HG02642 (cell line): ENCODE measurements at regions not wholly inside any gene's neighbourhood (a gene's known extent, or its start where the extent isn't known, plus 50 kb on each side); places are given as distances from the start of the nearest gene placed in this dataset.
"Not testable (repeated sequence)": the region's sequence is repeated elsewhere in the genome, so short reads cannot be mapped to it uniquely, and the experiment has no call there.

Experiments
- ATAC-seq: cut with Tn5 transposase; IDR thresholded peaks from one replicate; pipeline ENCODE4 v1.9.1; 2021; ENCODE audit warnings: mild to moderate bottlenecking; ENCODE audit not compliant: unreplicated experiment, poor library complexity

DNA sequence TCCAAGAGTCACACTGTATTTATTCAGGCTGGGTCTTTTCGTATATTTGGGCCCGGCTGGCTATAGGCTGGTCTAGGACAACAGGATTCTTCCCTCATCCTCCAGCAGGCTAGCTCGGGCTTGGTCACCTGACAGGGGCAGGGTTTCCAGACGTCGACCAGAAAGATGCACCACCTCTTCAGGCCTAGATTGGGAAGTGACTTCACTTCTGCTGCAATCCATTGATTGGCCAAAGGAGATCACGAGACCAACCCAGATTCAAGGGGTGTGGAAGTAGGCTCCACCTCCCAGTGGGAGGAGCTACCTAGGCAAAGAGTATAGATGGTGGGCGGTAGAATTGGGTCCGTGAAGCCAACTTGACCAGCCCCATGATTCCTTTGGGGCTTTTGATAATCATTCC is 167.5 kb downstream of the GOSR1 start:
- ATAC-seq: peak; percentile 68

DNA sequence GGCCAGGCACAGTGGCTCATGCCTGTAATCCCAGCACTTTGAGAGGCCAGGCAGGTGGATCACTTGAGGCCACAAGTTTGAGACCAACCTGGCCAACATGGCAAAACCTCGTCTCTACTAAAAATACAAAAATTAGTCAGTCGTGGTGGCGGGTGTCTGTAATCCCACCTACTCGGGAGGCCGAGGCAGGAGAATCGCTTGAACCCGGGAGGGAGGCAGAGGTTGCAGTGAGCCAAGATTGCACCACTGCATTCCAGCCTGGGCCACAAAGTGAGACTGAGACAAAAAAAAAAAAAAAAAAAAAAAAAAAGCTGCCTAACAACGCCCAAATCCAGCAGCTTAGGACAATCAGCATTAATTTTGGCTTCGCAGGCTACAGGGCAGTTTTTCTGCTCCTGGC is 167.1 kb downstream of the GOSR1 start:
- not testable (repeated sequence) for ATAC-seq

DNA sequence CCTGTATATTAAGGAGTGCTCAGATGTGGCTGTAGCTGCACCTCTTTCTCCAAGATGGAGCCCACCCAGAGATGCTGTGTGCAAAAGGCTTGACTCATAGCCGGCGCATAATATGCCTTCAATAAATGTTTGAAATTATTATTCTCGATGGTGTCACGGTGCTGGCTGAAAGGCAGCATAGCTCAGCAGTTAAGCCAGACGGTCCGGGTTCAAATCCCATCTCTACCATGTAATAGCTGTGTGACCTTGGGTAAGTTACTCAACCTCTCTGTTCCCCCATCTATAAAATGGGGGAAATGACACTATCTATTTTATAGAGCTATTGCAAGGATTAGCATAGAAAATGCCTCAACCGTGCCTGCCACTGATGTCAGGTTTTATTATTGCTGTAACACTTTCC is 164.2 kb downstream of the GOSR1 start:
- not testable (repeated sequence) for ATAC-seq

DNA sequence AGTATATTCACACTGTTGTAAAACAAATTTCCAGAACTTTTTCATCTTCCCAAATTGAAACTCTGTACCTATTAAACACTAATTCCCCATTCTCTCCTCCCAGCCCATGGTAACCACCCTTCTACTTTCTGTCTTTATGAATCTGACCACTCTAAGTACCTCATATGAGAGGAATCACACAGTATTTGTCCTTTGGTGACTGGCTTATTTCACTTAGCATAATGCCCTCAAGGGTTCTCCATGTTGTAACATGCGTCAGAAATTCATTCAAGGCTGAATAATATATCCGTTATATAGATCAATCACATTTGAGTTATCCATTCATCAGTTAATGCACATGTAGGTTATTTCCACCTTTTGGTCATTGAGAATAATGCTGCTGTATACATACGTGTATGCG is 162.2 kb downstream of the GOSR1 start:
- not testable (repeated sequence) for ATAC-seq

DNA sequence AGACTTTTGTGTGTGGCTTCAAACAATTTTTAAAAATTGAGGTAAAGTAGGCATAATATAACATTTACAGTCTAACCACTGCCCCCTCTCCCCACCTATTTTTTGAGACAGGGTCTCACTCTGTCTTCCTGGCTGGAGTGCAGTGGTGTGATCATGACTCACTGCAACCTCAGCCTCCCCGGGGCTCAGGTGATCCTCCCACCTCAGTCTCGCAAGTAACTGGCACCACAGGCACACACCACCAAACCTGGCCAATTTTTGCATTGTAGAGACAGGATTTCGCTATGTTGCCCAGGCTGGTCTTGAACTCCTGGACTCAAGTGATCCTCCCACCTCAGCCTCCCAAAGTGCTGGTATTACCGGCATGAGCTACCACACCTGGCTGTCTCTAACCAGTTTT is 161.8 kb downstream of the GOSR1 start:
- ATAC-seq: not testable (repeated sequence)

DNA sequence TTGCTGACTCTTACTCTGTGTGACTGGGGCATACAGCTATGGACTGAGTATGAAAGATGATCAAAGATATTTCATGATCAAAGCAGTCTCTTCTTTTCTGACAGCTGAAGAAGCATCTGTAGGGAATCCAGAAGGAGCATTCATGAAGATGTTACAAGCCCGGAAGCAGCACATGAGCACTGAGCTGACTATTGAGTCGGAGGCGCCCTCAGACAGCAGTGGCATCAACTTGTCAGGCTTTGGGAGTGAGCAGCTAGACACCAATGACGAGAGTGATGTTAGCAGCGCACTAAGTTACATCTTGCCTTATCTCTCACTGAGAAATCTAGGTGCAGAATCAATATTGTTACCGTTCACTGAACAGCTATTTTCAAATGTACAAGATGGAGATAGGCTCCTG is 154.4 kb downstream of the GOSR1 start:
- not testable (repeated sequence) for ATAC-seq

DNA sequence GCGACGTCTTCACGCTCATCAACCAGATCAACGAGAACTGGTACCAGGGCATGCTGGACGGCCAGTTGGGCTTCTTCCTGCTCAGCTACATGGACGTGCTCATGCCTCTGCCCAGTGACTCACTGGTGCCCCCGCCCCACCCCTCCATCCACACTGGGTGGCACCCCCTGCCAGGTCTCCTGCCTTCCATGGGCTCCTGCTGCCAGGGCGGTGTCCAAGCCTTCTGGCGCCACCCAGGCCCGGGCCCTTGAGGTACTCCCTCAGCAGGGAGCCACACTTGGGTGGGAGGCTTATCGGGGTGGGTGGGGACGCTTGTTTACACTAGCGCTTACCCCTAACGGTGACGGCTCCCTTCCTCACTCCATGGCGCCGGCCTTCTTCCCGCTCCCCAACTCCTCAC is 148.2 kb downstream of the GOSR1 start:
- not testable (repeated sequence) for ATAC-seq

DNA sequence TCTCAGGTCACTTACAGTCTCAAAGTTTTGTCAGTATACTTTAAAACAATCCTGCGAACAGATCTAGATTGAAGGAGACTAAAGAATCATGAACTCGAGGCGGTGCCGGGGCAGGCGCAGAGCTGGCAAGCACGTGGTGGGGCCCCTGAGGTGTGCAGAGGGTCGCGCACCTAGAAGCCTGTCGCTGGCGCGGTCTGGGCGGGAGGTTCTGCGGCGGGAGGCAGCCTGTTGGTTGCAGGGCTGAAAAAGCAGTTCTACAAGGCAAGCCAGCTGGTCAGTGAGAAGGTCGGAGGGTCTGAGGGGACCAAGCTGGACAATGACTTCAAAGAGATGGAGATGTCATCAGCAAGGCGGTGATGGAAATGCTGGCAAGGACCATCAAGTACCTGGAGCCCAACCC is 147.0 kb downstream of the GOSR1 start:
- ATAC-seq: not testable (repeated sequence)

DNA sequence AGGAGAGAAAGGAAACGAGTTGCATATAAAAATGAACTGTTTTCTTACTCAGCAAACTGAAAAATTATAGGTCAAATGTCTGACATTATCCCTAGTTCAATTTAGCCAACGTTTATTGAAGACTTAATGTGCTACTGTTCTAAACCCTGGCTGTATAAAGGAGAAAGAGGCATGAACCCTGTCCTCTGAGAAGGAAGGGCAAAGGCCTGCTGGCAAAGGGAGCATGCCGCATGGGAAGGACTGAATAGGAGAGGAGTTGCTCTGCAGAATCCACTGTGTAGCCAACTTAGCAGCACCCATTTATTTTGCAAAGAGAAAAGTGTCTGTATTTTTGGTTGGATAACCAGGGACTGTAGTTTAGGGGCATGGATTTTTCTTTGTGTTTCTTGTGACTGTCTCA is 132.5 kb downstream of the GOSR1 start:
- ATAC-seq: not testable (repeated sequence)

DNA sequence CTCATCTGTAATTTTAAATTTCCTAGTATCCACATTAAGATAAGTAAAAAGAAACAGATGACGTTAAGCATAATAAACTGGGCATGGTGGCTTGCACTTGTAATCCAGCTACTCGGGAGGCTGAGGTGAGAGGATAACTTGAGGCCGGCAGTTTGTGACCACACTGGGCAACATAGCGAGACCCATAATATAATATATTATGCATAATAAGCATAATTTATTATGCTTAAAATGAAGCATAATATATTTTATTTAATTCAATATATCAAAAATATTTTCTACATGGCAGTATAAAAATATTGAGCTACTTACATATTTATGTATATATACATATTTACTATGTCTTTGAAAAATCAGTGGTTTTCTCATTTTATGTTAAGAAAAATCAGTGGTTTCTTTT is 128.3 kb downstream of the GOSR1 start:
- ATAC-seq: no peak

DNA sequence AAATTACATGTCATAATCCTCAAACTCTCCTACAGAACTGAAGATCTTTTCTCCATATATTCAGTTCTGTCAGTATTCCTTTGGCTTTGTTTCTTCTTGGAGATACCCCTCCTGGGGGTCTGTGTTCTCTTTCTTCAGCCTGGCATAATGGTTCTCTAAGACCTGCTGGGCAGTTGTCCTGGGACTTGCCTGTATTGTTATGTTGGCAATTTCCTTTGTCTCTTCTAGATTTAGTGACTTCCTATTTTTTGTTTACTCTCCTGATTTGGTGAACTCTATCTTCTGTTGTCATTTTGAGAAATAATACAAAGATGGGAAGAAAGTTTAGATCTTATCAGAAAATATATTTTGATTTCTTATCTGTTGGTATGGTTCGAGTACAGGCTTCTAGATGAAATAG is 127.8 kb downstream of the GOSR1 start:
- ATAC-seq: no peak

DNA sequence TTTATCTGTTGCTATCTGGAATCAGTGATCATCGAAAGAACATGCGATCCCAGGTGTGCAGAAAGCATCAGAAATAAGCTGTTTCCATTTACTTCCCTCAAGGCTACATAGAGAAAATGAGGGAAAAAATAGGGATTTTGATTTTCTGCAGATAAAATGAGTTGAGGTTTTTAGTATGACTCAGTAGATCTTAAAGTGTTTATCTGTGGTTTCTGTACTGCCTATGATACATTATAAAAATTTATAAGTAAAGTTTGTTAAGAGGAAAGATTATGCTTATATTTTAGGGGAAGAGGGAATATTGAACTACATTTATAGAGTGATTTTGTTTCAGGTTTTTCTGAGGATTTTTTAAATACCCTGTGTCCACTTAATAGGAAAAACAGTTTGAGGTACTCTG is 125.2 kb downstream of the GOSR1 start:
- ATAC-seq: not testable (repeated sequence)

DNA sequence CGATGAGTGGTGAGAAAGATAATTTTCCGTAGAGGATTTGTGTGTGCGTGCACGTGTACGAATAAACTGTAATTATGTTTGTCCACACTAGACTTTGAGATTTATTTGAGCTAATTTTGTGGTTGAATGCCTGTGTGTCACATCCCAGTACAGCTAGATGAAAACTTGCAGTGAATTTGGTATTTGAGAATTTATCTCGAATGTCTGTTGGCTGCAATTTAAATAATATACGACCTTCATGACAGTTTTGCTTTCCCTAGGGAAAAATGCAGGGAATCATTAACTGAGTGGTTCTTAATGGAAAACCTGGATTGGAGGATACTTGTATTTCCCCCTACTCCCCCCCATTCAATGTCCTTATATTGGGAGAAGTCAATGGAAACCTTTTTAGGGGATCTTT is 124.8 kb downstream of the GOSR1 start:
- ATAC-seq: not testable (repeated sequence)

DNA sequence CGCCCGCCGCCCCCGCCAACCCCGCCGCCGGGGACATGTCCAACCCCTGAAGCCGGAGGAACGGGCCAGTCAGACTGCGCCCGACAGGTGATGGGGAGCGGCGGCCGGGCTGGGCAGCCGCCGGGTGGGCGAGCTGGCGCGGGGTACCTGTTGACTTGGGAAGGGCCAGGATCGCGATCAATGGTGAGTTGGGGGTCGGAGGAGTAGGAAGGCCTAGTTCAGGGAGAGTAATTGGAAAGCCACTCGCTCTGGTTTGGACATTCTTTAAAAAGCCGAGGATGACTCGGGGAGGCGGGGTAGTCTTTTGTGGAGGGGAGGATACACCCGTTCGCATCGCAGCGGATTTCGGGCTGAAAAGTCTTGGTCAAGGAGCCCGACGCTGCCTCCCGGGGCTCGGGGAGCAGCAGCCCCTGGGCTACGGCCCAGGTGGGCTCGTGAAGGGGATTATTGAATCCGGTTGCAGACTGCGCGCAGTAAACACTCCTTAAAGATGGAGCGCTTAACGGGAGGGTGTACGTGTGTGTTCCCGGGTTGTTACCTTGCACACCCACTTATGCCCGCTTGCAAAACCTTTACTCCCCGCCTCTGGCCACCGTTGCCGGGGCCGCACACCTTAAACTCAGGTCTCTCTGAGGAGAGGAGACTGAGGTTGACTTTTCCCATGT is 123.8 kb downstream of the GOSR1 start:
- ATAC-seq: peak; percentile 16

DNA sequence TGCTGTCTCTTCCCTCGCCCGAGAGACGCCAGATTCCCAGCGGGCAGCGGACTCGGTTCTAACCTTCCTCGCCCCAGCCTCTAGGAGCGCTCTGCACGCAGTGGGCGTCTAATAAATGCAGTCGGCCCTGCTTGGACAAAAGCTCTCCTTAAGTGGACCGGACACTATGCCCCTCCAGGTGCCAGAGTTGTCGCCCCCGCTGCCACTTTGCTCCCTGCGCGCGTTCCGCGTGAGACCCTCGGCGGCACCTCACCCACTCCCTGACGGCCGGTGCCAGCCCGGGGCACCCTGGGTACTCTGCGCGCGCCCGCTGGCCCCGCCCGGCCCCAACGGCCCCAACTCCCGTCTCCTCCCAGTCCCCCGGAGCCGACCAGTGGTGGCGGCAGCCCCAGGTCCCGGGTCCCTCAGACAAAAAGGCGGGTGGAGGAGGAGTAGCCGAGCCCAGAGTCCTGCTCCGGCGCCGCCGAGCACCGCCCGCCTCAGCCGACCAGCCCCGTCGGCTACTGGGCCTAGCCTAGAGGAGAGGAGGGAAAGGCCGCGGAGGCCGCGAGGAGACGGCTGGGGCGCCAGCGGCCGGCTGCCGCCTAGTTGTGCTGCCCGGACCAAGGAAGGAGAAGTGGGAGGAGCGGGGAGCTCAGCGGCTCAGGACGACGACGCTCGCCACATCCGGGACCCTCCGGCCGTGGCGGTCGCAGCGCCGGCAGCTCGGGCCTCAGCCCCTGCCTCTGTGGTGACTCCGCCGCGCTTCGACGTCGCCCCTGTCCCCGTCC is 123.0 kb downstream of the GOSR1 start:
- peak; percentile 87 for ATAC-seq

DNA sequence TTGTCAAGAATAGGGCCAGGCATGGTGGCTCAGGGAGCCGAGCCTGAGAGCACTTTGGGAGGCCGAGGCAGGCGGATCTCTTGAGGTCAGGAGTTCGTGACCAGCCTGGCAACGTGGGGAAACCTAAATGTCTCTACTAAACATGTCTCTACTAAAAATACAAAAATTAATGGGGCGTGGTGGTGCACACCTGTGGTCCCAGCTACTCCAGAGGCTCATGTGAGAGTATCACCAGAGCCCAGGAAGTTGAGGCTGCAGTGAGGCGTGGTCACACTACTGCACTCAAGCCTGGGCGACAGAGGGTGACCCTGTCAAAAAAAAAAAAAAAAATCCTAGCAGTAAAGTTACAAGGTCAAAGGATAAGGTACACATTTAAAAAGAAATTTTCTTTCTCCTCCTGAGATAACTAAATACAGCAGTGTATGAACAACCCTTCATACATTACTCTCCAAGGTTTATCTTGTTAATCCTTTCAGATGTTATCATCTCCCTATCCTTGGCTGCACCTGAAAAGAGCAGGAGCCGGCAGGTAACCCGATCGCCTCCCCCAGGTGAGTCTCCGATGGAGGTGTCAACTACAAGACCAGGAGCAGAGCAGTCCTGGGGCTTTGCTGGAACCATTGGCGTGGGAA is 122.3 kb downstream of the GOSR1 start:
- no peak for ATAC-seq

DNA sequence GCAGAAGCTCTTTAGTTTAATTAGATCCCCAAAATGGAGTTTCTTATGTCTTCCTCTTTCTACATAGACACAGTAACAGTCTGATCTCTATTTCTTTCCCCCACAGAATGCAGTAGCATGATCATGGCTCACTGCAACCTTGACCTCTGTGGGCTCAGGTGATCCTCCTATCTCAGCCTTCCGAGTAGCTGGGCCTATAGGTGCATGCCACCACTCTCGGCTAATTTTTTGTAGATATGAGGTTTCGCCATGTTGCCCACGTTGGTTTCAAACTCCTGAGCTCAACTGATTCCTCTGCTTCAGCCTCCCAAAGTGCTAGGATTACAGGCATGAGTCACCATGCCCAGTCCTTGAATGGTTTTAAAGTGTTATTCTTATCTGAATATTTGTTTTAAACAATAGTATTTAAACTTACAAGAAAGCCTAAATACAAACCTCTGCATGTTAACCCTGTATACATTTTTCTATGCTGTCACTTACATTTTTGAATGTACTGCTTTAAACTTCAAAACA is 120.6 kb downstream of the GOSR1 start:
- ATAC-seq: no peak

DNA sequence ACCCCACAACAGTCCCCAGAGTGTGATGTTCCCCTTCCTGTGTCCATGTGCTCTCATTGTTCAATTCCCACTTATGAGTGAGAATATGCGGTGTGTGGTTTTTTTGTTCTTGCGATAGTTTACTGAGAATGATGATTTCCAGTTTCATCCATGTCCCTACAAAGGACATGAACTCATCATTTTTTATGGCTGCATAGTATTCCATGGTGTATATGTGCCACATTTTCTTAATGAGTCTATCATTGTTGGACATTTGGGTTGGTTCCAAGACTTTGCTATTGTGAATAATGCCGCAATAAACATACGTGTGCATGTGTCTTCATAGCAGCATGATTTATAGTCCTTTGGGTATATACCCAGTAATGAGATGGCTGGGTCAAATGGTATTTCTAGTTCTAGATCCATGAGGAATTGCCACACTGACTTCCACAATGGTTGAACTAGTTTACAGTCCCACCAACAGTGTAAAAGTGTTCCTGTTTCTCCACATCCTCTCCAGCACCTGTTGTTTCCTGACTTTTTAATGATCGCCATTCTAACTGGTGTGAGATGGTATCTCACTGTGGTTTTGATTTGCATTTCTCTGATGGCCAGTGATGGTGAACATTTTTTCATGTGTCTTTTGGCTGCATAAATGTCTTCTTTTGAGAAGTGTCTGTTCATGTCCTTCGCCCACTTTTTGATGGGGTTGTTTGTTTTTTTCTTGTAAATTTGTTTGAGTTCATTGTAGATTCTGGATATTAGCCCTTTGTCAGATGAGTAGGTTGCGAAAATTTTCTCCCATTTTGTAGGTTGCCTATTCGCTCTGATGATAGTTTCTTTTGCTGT is 120.0 kb downstream of the GOSR1 start:
- ATAC-seq: not testable (repeated sequence)

DNA sequence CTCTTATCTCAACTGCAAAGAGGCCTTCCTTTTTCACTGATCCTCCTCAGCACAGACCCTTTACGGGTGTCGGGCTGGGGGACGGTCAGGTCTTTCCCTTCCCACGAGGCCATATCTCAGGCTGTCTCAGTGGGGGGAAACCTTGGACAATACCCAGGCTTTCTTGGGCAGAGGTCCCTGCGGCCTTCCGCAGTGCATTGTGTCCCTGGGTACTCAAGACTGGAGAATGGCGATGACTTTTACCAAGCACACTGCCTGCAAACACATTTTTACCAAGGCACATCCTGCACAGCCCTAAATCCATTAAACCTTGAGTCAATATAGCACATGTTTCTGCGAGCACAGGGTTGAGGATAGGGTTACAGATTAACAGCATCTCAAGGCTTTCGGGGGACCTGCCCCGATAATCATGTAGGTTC is 117.8 kb downstream of the GOSR1 start:
- not testable (repeated sequence) for ATAC-seq

DNA sequence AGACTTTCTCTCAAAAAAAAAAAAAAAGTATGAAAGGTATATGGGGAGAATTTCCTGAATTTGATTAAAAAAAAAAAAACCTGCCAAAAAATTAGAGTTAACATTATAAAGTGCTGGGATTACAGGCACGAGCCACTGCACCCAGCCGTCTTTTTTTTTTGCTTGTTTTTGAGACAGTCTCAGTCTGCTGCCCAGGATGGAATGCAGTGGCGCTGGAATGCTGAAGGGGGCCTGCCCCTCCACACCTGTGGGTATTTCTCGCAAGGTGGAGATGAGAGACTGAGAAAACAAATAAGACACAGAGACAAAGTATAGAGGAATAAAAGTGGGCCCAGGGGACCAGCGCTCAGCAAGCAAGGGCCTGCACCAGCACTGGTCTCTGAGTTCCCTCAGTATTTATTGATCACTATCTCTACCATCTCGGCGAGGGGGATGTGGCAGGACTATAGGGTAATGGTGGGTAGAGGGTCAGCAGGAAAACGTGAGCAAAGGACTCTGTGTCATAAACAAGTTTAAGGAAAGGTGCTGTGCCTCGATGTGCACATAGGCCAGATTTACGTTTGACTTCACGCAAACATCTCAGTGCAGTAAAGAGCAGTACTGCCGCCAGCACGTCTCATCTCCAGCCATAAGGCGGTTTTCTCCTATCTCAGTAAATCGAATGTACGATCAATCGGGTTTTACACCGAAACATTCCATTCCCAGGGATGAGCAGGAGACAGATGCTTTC is 117.2 kb downstream of the GOSR1 start:
- ATAC-seq: no peak
